ENCODE measurements at regions not wholly inside any gene's neighbourhood (a gene's known extent, or its start where the extent isn't known, plus 50 kb on each side); places are given as distances from the start of the nearest gene placed in this dataset.

- no peak for TF ChIP-seq HEYL (CRISPR knock-in tag; IDR thresholded peaks at IDR 0.05)
- TF ChIP-seq MAZ (IDR thresholded peaks at IDR 0.05; ENCODE audit: borderline replicate concordance, low read depth, low read length), result no peak
Observed at GRCh38 chr4:24675721-24676389, 91.5 kb upstream of the DHX15 start (continued).

GRCh38 chr4:24677909-24678308 lies 93.6 kb upstream of the DHX15 start:
- Histone ChIP-seq H3K9me3 (no peaks in the 10 kb centered on the region), H3K27ac (no peak overlapping the region), H3K4me2 (no peak overlapping the region), H3K4me1 (no peaks in the 10 kb centered on the region), H3K4me3 (no peak overlapping the region)
- DNase-seq (ENCODE audit: low read depth in 1 of 2, low spot score in 1 of 2) (no peak), ATAC-seq (no peak), FAIRE-seq (no peak)
- ChIA-PET POLR2A (no interaction called here), CTCF (interaction anchor here (1.4 kb wide), 1 partner anchor 10 kb away, joined by 3 read pairs; no protein-coding TSS in a partner anchor)
- 67% methylated on average over 4 of the region's 4 CpGs for WGBS (ENCODE audit: missing lambda C conversion rate)
- TF ChIP-seq HES2 (IDR thresholded peaks at IDR 0.05) (no peak), EHMT2 (IDR thresholded peaks at IDR 0.05; ENCODE audit: low read depth) (no peak), BCL3 (IDR thresholded peaks at IDR 0.05) (no peak), RFX5 (IDR thresholded peaks at IDR 0.05) (no peak), EP300 (IDR thresholded peaks at IDR 0.05) (no peak), RAD21 (conservative IDR thresholded peaks at IDR 0.05 in 1 of 2, IDR thresholded peaks at IDR 0.05 in 1 of 2) (no peak), RCOR1 (IDR thresholded peaks at IDR 0.05; ENCODE audit: low read depth, low read length) (no peak), HMGXB4 (CRISPR knock-in tag; IDR thresholded peaks at IDR 0.05; ENCODE audit: borderline replicate concordance) (no peak), NFE2L2 (conservative IDR thresholded peaks at IDR 0.05; ENCODE audit: low read length) (no peak), ESRRA (IDR thresholded peaks at IDR 0.05; ENCODE audit: borderline replicate concordance, low read length) (no peak), ZNF302 (CRISPR knock-in tag; IDR thresholded peaks at IDR 0.05) (no peak), E2F6 (IDR thresholded peaks at IDR 0.05; ENCODE audit: borderline replicate concordance, low read depth) (no peak), POLR2A (IDR thresholded peaks at IDR 0.05; ENCODE audit: low read length) (no peak)

GRCh38 chr4:24680746-24681448 lies 96.5 kb upstream of the DHX15 start:
- H3K4me3 ChIP-seq, result no peak overlapping the region
- no peak for TF ChIP-seq KDM1A (IDR thresholded peaks at IDR 0.05; ENCODE audit: low read depth)
- no peaks in the 10 kb centered on the region for H3K9me3 ChIP-seq
- FAIRE-seq (no peak), DNase-seq (ENCODE audit: low read depth in 1 of 2, low spot score in 1 of 2) (no peak), ATAC-seq (no peak)
- no peak overlapping the region for H3K27ac ChIP-seq
- H3K4me1 ChIP-seq, result no peaks in the 10 kb centered on the region
- ChIA-PET CTCF (no interaction called here), POLR2A (interaction anchor here (0.6 kb wide), 1 partner anchor 145 kb away, joined by 3 read pairs; no protein-coding TSS in a partner anchor)
- no peak overlapping the region for H3K4me2 ChIP-seq
- 73% methylated on average over 9 of the region's 9 CpGs for WGBS (ENCODE audit: missing lambda C conversion rate)

GRCh38 chr4:24683116-24683515 lies 98.8 kb upstream of the DHX15 start:
- H3K4me2 ChIP-seq, result no peak overlapping the region
- no peaks in the 10 kb centered on the region for H3K4me1 ChIP-seq
- H3K4me3 ChIP-seq, result no peak overlapping the region
- H3K9me3 ChIP-seq, result no peaks in the 10 kb centered on the region
- ChIA-PET CTCF (no interaction called here), POLR2A (no interaction called here)
- ATAC-seq (no peak), FAIRE-seq (no peak), DNase-seq (ENCODE audit: low read depth in 1 of 2, low spot score in 1 of 2) (no peak)
- WGBS (ENCODE audit: missing lambda C conversion rate), result 68% methylated on average over 7 of the region's 7 CpGs
- H3K27ac ChIP-seq, result no peak overlapping the region
- TF ChIP-seq CHD4 (IDR thresholded peaks at IDR 0.05; ENCODE audit: borderline replicate concordance) (no peak), USF2 (IDR thresholded peaks at IDR 0.05) (no peak), HOXB5 (CRISPR knock-in tag; IDR thresholded peaks at IDR 0.05) (no peak), SREBF2 (IDR thresholded peaks at IDR 0.05) (no peak), HMGXB4 (CRISPR knock-in tag; IDR thresholded peaks at IDR 0.05; ENCODE audit: borderline replicate concordance) (no peak), FOXS1 (CRISPR knock-in tag; IDR thresholded peaks at IDR 0.05) (no peak), MYC (IDR thresholded peaks at IDR 0.05; ENCODE audit: borderline replicate concordance, low read length) (no peak), RARB (CRISPR knock-in tag; IDR thresholded peaks at IDR 0.05) (no peak), EP300 (IDR thresholded peaks at IDR 0.05) (no peak), HDAC2 (IDR thresholded peaks at IDR 0.05) (no peak), BHLHE40 (IDR thresholded peaks at IDR 0.05; ENCODE audit: low read depth, low read length) (no peak)

Data from A549 (cell line).